HG03378 (cell line): ENCODE measurements at regions not wholly inside any gene's neighbourhood (a gene's known extent, or its start where the extent isn't known, plus 50 kb on each side); places are given as distances from the start of the nearest gene placed in this dataset.

Experiments
- ATAC-seq: cut with Tn5 transposase; IDR thresholded peaks from one replicate; pipeline ENCODE4 v1.9.1; 2021; ENCODE audit warnings: mild to moderate bottlenecking, moderate library complexity; ENCODE audit not compliant: unreplicated experiment

DNA sequence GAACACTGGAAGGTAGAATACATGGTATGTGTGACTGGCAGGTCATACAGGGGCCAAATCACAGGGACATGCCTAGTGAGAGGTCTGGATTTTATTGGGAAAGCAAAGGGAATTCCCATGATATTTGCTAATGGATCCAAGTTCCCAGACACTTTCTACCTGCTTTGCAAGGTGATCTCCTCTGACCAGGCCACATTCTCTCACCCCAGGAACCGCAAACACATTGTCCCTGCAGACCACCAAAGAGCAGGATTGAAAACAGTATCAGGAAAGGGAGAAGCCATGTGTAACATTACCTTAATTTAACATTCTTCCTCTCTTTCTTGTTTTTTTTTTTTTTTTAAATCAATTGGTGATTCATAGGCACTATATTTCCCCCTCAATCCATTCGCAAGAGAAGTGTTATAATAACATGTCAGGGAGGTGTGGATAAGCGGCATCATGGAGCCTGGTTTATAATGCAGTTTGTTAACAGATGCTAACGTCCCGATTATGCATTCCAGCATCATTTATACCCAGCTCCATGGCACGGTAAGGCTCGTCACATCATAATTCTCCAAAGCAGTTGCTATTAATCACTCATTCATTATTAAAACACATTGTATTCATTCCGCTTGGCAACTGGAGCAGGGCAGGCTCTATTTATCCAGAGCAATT lies 155.1 kb upstream of the CCL2 start:
- no peak for ATAC-seq

DNA sequence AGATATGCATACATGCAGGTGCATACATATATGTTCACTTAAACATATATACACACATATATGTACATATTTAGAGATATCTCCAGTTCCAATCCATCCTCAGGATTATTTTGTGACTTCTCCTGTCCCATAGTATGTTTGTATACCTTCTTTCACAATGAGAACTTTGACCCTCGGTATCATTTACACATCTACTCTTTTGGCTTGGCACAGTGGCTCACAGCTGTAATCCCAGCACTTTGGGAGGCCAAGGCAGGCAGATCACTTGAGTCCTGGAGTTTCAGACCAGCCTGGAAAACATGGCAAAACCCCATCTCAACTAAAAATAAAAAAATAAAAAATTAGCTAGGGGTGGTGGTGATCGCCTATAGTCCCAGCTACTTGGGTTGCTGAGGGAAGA lies 148.1 kb upstream of the CCL2 start:
- ATAC-seq, result no peak

DNA sequence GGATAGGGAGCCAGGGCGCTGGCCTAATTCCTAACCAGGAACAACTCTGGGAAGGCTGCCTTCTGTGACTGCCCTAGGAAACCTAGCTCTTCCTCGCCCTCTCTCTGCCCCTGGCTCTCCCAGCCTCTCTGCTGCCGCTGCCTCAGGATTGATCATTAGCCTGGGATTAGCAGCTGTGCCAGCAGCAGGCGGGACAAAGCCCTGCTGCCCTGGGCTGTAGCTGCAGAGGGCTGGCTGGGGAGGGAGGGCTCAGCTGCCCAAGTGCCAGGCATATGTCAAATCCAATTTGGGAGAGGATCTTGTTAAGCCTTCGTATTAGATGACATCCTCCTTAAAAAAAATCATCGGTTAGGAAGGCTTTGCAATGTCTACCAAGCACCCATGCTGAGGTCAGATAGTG lies 144.8 kb upstream of the CCL2 start:
- no peak for ATAC-seq

DNA sequence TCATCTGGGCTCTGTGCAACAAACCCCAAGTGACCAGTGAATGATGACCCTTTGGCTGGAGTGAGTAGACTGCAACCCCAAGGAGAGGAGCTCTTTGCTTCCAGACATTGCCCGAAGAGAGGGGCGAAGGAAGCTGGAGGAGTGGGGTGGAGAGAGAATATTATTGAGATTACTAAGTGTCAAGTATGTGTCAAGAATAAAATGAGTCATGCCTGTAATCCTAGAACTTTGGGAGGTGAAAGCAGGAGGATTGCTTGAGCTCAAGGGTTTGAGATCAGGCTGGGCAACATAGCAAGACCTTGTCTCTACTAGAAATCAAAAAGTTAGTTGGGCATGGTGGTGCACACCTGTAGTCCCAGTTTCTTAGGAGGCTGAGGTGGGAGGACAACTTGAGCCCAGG lies 142.0 kb upstream of the CCL2 start:
- no peak for ATAC-seq

DNA sequence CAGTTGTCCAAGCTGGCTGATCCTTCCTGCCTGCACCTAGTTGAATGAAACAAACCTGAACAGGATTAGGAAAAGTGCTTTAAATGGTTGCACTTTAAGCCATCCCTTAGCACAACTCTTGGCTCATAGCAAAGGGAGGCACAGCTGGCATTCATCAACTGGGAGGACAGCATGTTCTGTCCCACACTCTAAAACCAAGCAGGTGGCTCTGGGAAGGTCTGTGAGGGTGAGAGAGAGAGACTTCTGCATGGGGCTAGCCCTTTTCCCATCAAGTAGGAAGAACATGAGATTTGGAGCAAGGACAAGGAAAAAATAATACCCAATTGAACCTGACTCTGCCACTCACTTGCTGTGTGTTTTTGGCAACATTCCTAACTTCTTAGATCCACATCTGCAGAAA lies 140.9 kb upstream of the CCL2 start:
- no peak for ATAC-seq

DNA sequence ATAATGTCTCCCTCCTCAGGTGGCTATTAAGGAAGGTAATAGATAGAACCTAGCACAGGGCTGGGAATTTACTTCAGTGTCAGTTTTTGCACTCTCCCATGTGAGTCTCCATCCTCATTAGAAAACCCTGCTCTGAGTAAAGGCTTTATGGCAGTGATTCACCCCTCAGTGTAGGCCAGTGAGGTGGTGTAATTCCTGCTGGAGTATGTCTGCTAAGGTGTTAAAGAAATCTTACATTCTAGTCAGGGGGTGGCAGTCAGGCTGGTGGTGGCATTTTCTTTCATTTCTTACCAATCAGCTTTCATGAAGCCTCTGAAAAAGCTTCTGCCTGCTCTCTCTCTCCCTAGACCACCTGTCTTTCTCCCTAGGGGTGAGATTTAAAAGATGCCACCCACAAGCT lies 138.8 kb upstream of the CCL2 start:
- no peak for ATAC-seq

DNA sequence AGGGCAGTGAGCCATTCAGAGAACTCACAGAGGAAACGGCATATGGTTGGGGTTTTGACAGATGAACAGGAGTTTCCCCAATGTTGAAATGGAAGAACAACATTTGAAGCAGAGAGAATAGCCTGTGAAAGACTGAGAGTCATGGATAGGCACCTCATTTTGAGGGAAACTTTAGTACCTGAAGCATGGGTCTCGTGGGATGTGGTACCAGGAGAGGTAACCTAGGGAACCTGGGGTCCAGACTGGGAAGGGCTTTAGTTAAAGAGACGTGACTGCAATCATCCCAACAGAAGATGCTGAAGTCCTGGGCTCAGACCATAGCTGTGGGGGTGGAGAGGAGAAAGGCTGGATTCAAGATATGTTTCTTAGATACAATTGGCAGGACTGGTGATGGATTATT lies 137.8 kb upstream of the CCL2 start:
- no peak for ATAC-seq

DNA sequence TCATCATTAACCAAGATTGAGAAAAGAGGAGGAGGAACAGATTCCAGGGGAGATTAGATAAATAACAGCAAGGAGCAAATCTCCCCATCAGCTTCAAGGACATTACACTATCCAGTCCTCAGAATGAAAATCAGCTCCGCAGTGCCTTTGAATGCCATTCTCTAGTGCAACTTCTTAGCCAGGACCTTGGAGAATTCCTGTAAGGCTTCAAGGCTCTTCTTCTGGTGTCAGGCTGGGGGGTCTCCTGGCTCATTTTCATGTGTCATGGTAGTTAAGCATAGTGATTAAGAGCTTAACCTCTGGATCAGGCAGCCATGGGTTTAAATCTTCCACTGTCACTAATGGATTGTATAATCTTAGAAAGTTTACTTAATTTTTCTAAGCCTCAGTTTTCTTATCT lies 137.3 kb upstream of the CCL2 start:
- no peak for ATAC-seq

DNA sequence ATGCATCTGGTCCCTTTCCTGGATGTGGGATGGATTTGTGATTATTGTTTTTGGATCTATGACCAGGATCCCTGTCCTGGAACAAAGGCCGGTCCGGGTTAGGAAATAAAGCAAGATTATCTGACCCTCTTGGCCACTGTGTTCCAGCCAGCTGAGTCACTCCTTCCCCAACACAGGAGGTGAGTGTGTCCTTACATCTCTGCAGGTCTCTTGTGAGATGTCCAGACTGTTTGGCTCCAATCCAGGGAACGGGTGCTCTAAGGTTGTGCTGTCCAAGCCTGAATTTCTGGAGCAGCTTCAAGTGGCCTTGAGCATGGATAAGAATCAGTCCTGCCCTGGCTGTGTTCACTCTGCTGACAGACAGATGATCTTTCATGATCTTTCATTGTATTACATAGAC lies 136.5 kb upstream of the CCL2 start:
- no peak for ATAC-seq

DNA sequence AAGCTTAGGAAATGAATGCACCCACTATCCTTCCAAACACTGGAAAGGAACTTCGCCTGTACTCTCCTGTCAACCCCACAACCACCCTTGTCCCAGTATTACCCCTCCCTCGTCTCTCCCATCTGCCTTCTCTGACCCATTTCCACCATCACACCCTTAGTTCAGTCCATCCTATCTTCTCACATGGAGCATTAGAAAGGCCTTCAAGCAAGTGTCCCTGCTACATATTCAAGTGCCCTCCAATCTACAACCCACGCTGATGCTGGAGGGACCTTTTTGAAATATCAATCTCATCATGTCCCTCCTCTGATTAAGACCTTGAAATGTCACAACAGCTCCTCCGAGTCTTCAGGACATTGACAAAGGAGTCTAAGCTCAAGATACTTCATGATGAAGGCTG lies 133.8 kb upstream of the CCL2 start:
- ATAC-seq, result no peak

DNA sequence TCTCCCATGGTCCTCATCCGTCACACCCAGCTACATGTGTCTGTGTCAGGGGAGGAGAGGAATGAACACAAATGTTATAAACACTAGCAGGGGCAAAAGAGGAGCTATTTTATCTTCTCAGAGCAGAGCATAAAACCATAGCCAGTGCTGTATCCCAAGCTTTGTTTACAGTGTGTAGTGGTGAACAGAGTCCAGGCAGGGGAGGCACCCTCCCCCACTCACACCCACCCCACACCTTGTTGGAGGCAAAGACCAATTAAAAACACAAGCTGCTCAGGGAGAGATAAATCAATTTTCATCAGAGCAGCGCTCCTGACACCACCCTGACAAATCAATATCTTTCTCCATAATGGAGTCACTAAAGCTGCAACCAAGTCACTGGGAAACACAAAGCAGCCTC lies 132.6 kb upstream of the CCL2 start:
- ATAC-seq, result no peak

DNA sequence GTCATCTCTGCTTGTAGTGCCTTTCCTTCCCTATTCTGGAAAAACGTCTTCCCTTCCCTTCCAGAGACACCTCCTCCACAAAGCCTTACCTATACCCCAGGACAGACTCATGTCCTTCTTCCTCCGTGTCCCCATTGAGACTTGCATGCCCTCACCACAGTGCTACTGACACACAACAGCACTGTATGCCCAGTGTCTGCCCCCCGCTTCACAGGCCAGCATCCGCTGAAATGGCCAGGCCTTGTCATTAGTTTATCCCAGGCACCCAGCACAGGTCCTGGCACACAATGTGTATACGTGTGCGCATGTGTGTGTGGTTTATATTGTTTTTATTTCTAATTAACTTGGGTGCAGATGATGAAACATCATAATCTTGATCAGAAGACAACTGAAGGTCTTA lies 130.1 kb upstream of the CCL2 start:
- ATAC-seq, result no peak

DNA sequence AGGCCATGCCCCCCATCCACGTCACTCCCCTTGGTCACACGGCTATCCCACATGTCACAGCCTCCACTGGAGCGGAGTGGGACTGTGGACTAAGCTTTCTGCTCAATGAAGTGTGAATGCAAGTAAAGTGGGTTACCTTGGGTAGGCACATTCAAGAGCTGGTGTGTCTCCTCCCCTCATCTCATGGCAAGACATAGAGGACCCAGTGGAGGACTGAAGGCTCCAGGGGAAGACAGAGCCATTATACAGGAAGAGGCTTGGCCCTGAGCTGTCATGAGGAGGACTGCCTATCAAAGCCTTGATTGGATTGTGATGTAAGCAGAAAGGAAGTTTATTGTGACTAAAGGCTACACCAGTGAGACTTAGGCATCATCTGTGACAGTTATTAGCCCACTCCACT lies 129.2 kb upstream of the CCL2 start:
- no peak for ATAC-seq

DNA sequence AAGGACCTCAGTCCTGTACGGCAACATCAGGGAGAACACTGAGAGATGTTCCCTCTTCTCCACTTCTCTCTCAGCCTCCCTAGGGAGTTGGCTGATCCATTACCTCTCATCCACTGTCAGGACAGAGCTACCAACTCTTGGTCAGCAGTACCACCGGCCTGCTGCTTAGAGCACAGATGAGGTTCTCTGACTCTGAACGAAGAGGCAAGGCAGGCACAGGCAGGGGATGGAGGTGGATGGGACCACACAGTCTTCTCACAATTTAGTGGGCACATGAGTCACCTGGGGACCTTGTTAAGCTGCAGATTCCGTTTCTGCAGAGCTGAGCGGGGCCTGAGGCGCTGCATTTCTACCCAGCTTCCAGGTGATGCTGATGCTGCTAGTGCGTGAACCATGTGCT lies 128.6 kb upstream of the CCL2 start:
- no peak for ATAC-seq

DNA sequence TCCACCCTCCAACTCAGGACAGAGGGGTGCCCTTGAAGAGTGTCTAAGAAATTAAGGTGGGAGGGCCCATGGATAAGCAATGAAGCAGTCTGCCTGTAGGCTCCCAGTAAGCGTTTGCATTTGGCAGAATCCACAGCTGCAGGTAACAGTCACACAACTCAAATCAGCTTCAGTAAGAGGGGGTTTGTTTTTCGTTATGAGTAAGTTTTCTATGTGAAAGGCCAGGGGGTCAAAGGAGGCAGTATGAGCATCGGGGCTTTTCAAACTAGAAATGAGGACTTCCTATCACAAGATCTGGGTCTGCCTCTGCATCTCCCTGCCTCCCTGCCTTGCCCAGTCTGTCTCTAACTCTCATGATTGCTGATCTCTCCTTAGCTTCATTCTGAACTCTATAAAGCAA lies 128.1 kb upstream of the CCL2 start:
- ATAC-seq, result no peak

DNA sequence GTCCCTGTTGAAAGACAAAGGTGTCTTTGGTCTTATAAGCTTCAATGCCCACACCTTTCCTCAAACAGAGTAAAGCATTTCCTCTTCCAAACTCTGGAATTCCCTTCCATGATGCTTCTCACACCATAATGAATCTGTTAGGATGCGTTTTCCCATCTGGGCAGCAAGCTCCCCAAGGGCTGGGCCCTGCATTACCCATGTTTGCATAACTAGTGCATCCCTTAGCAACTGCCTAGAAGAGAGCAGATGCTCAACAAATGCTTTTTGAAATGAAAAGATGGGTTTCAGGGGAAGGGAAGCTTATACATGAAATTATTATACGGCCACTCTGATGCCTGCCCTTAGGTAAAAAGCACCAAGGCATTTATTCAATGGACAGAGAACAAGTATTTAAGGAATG lies 124.5 kb upstream of the CCL2 start:
- no peak for ATAC-seq

DNA sequence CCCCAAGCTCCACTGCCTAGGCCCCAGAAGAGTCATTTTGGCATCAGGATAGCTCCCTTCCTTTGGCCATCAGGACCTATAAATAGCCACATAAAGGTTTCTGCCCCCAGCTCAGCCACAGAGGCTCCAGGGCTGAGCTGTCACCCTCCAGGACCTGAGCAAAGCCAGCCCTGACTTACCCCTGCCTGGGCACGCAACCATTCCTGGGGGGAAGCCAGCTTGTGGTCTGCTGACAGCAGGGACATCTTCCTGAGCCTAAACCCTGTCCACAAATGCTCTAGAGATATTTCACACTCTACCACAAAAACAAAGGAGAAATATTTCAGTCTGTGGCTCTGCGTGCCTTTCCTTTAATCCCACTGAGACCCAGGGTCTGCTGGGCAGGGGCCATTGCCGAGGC lies 123.7 kb upstream of the CCL2 start:
- no peak for ATAC-seq

DNA sequence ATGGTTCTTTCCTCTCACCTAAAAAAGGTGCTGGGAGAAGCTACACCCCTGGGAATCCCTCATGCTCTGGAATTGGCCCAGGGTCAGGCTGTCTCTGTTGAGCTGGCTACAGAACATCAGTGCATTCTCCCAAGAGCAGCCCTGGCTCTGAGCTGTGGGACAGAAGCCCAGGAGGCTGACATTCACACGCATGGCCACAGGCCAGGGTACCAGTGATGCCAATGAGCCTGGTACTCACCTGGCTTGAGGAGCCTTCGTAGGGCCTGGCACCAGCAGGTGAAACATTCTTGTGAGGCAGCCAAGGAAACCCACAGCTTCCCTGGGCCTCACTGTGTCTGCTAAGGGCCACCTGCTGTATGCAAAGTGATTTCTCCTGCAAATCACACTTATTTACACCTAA lies 121.7 kb upstream of the CCL2 start:
- ATAC-seq, result no peak

DNA sequence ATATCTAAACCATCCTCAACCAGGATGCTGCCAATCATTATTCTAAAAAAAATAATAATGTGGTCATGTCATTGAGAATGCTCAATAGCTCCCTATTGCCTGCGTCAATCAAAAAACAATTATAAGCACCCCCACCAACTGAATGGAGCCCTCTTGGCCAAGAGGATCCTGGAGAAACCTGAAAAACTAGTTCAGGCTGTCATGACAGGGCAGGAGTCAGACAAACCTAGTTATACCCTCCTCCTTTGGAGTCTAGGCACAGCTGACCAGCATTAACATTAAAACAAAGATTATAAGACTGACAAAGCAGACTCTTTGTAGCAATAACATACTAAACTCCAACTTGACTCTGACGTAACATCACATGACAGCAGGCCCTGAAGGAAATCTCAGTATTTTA lies 119.2 kb upstream of the CCL2 start:
- ATAC-seq, result no peak

DNA sequence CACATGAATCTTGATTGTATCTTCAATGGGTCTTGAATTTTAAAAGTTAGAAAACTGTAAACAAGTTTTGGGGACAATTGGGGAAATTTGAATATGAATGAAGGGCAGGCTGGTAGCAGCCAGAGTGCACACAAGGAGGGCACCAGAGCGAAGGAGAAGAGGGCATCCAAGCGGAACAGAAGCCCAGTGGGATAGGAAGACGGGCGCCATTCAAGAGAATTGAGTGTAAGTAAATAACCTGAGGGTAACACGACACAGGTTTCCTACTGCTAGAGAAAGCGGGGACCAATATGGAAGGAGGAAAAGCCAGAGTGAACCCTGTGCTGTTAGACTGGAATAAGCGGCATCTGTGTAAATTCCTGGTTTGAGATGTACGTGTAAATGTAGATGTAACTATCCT lies 115.1 kb upstream of the CCL2 start:
- ATAC-seq, result no peak

DNA sequence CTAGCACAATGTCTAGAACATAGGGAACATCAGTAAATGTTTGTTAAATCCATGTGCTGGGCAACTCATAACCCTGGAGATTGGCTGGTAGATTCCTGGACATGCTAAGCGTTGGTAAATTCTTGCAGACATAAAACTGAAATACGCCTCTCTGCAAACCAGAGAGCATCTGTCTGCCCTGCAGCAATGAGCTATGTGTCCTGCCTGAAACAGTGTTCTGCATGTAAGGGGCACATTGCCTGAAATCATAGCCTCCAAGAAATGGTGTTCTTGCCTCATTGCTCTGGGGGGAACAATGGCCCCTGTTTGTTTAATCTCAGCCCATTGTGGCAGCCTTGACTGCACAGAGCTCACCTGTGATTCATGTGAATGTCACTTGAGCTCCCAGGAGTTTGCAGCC lies 113.5 kb upstream of the CCL2 start:
- no peak for ATAC-seq

DNA sequence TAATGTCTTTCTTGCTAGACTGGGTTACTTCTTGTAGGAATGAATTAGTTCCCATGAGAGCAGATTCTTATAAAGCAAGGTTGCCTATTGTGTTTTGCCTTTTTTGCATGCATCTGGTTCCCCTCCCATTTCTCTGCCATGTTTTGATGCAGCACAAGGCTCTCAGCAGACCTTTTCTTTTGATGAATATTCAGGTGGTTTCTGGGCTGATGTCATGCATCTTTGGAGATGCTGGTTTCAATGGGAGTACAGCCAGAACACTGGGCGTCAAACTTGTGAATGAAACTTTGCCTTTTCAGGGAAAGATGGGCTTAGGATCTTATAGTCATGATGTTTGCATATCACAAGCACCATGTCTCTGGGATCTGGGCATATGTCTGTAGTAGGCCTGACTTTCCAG lies 111.7 kb upstream of the CCL2 start:
- no peak for ATAC-seq

DNA sequence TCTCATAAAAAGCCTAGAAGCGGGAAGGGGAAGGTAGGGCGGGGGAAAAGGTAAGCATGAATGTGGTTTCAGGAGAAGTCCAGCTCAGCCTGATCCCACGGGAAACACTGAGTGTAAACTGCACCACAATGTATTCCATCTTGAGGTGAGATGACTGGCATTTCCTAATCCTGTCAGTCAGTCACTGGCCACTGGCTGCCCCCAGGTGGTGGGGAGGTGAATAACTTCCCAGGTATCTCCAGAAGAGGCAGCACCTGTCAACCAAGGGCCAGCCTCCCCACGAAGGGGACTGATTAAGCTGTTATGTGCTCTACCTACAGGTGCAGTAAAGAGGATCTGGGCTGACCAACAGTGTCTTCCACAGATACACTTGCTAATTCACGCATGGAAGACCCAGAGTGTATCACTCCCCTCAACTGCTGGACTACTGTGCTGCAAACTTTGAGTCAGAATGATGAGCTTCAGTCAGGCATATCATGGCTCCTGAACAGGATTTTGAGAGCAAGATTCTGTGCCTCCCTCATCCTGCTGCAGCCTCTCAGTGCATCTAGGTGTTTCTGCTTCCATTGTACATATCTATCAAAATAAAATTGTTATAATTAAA lies 108.5 kb upstream of the CCL2 start:
- no peak for ATAC-seq
